ENCODE measurements at regions not wholly inside any gene's neighbourhood (a gene's known extent, or its start where the extent isn't known, plus 50 kb on each side); places are given as distances from the start of the nearest gene placed in this dataset.
"Not testable (repeated sequence)": the region's sequence is repeated elsewhere in the genome, so short reads cannot be mapped to it uniquely, and the experiment has no call there.

- H3K4me1 Mint-ChIP-seq, result no peaks in the 10 kb centered on the region
Measured at GRCh38 chr7:53476566-53476965, 441.1 kb downstream of the POM121L12 start.

GRCh38 chr7:53485354-53485753 is 449.9 kb downstream of the POM121L12 start:
- TF ChIP-seq CTCF (IDR thresholded peaks at IDR 0.05; ENCODE audit: unreplicated experiment), result no peak
- no peak overlapping the region for H3K27ac Mint-ChIP-seq
- H3K9me3 Mint-ChIP-seq, result peaks cover 17% of the 10 kb centered on the region

More at GRCh38 chr7:53476566-53476965, 441.1 kb downstream of the POM121L12 start:
- no peak overlapping the region for H3K27ac Mint-ChIP-seq
- no peaks in the 10 kb centered on the region for H3K36me3 Mint-ChIP-seq
- H3K27me3 Mint-ChIP-seq (ENCODE audit: low read depth), result no peaks in the 10 kb centered on the region
- no peak for TF ChIP-seq CTCF (IDR thresholded peaks at IDR 0.05; ENCODE audit: unreplicated experiment)
- no peak for DNase-seq (ENCODE audit: low spot score in 2 of 2, unreplicated experiment in 2 of 2)
- H3K4me3 Mint-ChIP-seq, result no peak overlapping the region
- peaks cover 8% of the 10 kb centered on the region for H3K9me3 Mint-ChIP-seq

GRCh38 chr7:53491051-53491450 is 455.6 kb downstream of the POM121L12 start:
- no peaks in the 10 kb centered on the region for H3K36me3 Mint-ChIP-seq
- no peak for TF ChIP-seq CTCF (IDR thresholded peaks at IDR 0.05; ENCODE audit: unreplicated experiment)
- peaks cover 14% of the 10 kb centered on the region for H3K9me3 Mint-ChIP-seq
- no peaks in the 10 kb centered on the region for H3K27me3 Mint-ChIP-seq (ENCODE audit: low read depth)
- DNase-seq (ENCODE audit: low spot score in 2 of 2, unreplicated experiment in 2 of 2), result no peak
- no peak overlapping the region for H3K4me3 Mint-ChIP-seq
- H3K4me1 Mint-ChIP-seq, result peaks cover 3% of the 10 kb centered on the region
- H3K27ac Mint-ChIP-seq, result no peak overlapping the region

More at GRCh38 chr7:53485354-53485753, 449.9 kb downstream of the POM121L12 start:
- no peak for DNase-seq (ENCODE audit: low spot score in 2 of 2, unreplicated experiment in 2 of 2)
- no peak overlapping the region for H3K4me3 Mint-ChIP-seq
- H3K36me3 Mint-ChIP-seq, result no peaks in the 10 kb centered on the region
- peaks cover 2% of the 10 kb centered on the region for H3K4me1 Mint-ChIP-seq
- H3K27me3 Mint-ChIP-seq (ENCODE audit: low read depth), result no peaks in the 10 kb centered on the region

GRCh38 chr7:53495181-53495580 is 459.7 kb downstream of the POM121L12 start:
- H3K9me3 Mint-ChIP-seq; DNase-seq (ENCODE audit: low spot score in 2 of 2, unreplicated experiment in 2 of 2); H3K27ac Mint-ChIP-seq; H3K4me1 Mint-ChIP-seq; H3K27me3 Mint-ChIP-seq (ENCODE audit: low read depth); H3K36me3 Mint-ChIP-seq; H3K4me3 Mint-ChIP-seq: not testable (repeated sequence)

GRCh38 chr7:53500076-53500475 is 464.6 kb downstream of the POM121L12 start:
- no peak overlapping the region for H3K27ac Mint-ChIP-seq
- H3K27me3 Mint-ChIP-seq (ENCODE audit: low read depth), result no peaks in the 10 kb centered on the region
- no peaks in the 10 kb centered on the region for H3K9me3 Mint-ChIP-seq
- DNase-seq (ENCODE audit: low spot score in 2 of 2, unreplicated experiment in 2 of 2), result no peak
- TF ChIP-seq CTCF (IDR thresholded peaks at IDR 0.05; ENCODE audit: unreplicated experiment), result no peak
- no peaks in the 10 kb centered on the region for H3K4me1 Mint-ChIP-seq
- H3K36me3 Mint-ChIP-seq, result no peaks in the 10 kb centered on the region
- H3K4me3 Mint-ChIP-seq, result no peak overlapping the region

- no peak for TF ChIP-seq CTCF (IDR thresholded peaks at IDR 0.05; ENCODE audit: unreplicated experiment)
Measured at GRCh38 chr7:53504914-53505313, 469.5 kb downstream of the POM121L12 start.

More at GRCh38 chr7:53504914-53505313, 469.5 kb downstream of the POM121L12 start:
- Mint-ChIP-seq H3K27ac (no peak overlapping the region), H3K4me3 (no peak overlapping the region), H3K36me3 (no peaks in the 10 kb centered on the region), H3K27me3 (ENCODE audit: low read depth) (no peaks in the 10 kb centered on the region), H3K4me1 (no peaks in the 10 kb centered on the region), H3K9me3 (no peaks in the 10 kb centered on the region)
- DNase-seq (ENCODE audit: low spot score in 2 of 2, unreplicated experiment in 2 of 2), result no peak

All from mesothelial cell of epicardium (in vitro differentiated cells).